AG04449 (cell line): ENCODE measurements at regions not wholly inside any gene's neighbourhood (a gene's known extent, or its start where the extent isn't known, plus 50 kb on each side); places are given as distances from the start of the nearest gene placed in this dataset.

Experiments used
- CTCF ChIA-PET: fragments of 350-600 bp; formaldehyde crosslinking; extraction: SDS; loops from one replicate; lab custom pipeline; 2021; ENCODE audit warnings: antibody characterized with exemption; lab: Yijun Ruan, JAX
- POLR2A ChIA-PET: fragments of 400-600, 350-600 bp; formaldehyde crosslinking; extraction: SDS; loops from one replicate; lab custom pipeline; 2020; ENCODE audit warnings: antibody characterized with exemption, inconsistent platforms; lab: Yijun Ruan, JAX
- DNase-seq: peaks from one replicate; pipeline ENCODE4 v3.0.0-alpha.2; 2010; ENCODE audit warnings: low read depth, low spot score
- H3K4me3 ChIP-seq: 2 replicates; pipeline ENCODE4 v1.5.1; 2011; ENCODE audit warnings: low read depth, mild to moderate bottlenecking, control low read depth, low read length
- TF ChIP-seq, protein P1 (sequence below): IDR thresholded peaks from one replicate; pipeline ENCODE4 v1.5.1; 2011; ENCODE audit warnings: mild to moderate bottlenecking, moderate library complexity, low read length, control low read depth, inconsistent platforms; ENCODE audit not compliant: insufficient read depth; ENCODE audit errors: missing control alignments

- H3K4me3 ChIP-seq: no peak overlapping the region
- TF ChIP-seq, protein P1, sequence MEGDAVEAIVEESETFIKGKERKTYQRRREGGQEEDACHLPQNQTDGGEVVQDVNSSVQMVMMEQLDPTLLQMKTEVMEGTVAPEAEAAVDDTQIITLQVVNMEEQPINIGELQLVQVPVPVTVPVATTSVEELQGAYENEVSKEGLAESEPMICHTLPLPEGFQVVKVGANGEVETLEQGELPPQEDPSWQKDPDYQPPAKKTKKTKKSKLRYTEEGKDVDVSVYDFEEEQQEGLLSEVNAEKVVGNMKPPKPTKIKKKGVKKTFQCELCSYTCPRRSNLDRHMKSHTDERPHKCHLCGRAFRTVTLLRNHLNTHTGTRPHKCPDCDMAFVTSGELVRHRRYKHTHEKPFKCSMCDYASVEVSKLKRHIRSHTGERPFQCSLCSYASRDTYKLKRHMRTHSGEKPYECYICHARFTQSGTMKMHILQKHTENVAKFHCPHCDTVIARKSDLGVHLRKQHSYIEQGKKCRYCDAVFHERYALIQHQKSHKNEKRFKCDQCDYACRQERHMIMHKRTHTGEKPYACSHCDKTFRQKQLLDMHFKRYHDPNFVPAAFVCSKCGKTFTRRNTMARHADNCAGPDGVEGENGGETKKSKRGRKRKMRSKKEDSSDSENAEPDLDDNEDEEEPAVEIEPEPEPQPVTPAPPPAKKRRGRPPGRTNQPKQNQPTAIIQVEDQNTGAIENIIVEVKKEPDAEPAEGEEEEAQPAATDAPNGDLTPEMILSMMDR: no peak
- POLR2A ChIA-PET: no interaction called here
- no peak for DNase-seq
- CTCF ChIA-PET: no interaction called here
Measured at GRCh38 chr2:70397186-70397585, 95.3 kb upstream of the FAM136A start.

GRCh38 chr2:70396612-70397011 lies 94.7 kb upstream of the FAM136A start:
- ChIA-PET POLR2A (no interaction called here), CTCF (no interaction called here)
- no peak overlapping the region for H3K4me3 ChIP-seq
- DNase-seq: no peak
- TF ChIP-seq, protein P1: no peak

DNA sequence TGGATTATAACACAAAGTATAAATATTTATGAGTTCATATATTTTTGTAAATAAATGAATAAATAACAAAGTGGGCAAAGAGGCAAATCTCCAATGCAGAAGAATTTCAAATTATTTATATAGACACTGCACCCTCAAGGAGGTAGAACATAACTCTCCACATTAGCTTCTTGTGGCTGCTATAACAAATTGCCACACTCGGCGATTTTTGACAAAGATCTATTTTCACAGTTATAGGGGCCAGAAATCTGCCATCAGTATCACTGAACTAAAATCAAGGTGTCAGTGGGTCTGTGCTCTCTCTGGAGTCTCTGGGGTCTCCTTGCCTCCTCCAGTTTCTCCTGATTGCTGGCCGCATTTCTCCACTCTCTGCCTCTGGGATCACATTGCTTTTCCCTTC lies 92.0 kb upstream of the FAM136A start:
- ChIA-PET POLR2A (no interaction called here), CTCF (no interaction called here)
- no peak for DNase-seq
- H3K4me3 ChIP-seq: no peak overlapping the region
- TF ChIP-seq, protein P1: no peak

DNA sequence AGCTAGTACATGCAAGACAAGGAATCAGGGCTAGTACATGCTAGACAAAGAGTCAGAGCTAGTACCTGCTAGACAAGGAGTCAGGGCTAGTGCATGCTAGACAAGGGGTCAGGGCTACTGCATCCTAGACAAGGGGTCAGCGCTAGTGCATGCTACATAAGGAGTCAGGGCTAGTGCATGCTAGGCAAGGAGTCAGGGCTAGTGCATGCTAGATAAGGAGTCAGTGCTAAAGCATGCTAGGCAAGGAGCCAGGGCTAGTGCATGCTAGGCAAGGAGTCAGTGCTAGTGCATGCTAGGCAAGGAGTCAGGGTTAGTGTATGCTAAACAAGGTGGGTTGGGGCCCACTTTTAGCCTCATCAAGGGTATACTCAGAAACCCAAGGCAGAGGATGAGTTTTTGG lies 90.1 kb upstream of the FAM136A start:
- TF ChIP-seq, protein P1: no peak
- CTCF ChIA-PET: no interaction called here
- DNase-seq: no peak
- POLR2A ChIA-PET: no interaction called here
- no peak overlapping the region for H3K4me3 ChIP-seq

GRCh38 chr2:70391259-70391658 lies 89.4 kb upstream of the FAM136A start:
- DNase-seq: no peak
- ChIA-PET POLR2A (no interaction called here), CTCF (no interaction called here)
- no peak overlapping the region for H3K4me3 ChIP-seq
- TF ChIP-seq, protein P1: no peak

DNA sequence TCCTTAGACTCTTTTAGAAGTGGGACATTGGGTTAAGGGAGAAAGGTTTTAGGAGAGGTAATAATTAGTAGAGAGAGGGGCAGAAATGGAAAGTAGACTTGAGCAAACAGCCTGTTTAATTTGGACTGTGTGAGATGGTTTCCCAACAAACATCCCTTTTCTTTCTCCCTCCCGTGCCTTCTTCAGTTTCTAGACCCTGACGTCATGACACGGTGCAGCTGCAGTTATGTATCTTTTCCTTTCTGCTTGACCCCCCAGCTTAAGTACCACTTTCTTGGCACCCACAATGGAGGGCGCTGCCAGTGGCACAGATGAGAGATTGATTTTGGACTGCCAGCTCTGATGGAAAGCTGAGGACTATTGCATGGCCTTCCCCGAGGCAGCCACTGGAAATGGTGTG lies 86.9 kb upstream of the FAM136A start:
- ChIA-PET CTCF (no interaction called here), POLR2A (no interaction called here)
- H3K4me3 ChIP-seq: no peak overlapping the region
- TF ChIP-seq, protein P1: no peak
- no peak for DNase-seq
